Breast epithelium (tissue), 3 donors: ENCODE measurements at regions not wholly inside any gene's neighbourhood (a gene's known extent, or its start where the extent isn't known, plus 50 kb on each side); places are given as distances from the start of the nearest gene placed in this dataset.

Experiments used
- POLR2A ChIP-seq: fragments of 450-650 bp; IDR thresholded peaks from one replicate; pipeline ENCODE4 v1.6.1; 2016; ENCODE audit warnings: antibody characterized with exemption, mild to moderate bottlenecking, moderate library complexity
- TF ChIP-seq, protein P1 (sequence below), 3 donors: fragments of 450-650 bp; IDR thresholded peaks; one replicate each; pipeline ENCODE4 v1.5.1; 2016 to 2017; ENCODE audit warnings: antibody characterized with exemption in 3 of 3, mild to moderate bottlenecking in 3 of 3, moderate library complexity in 3 of 3

DNA sequence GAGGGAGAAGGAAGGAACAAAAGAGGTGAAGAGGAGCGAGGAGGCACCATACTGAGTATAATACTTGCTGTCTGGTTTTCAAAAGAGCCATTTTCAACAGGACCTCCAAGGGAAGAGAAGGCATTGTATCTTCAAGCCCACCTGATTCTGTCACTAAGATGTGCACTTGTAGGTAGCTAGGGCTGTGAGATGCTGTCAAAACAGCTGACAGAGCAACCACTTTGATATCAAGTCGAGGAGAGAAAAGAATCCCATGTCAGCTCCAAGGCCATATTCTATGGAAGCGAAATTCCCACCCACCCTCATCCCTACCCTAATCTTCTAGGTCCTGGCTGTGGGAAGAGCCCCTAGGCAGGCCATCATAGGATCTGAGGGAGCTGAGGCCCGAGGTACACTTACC, 70.9 kb upstream of the PRDM11 start:
- TF ChIP-seq POLR2A, result no peak
- TF ChIP-seq, protein P1, sequence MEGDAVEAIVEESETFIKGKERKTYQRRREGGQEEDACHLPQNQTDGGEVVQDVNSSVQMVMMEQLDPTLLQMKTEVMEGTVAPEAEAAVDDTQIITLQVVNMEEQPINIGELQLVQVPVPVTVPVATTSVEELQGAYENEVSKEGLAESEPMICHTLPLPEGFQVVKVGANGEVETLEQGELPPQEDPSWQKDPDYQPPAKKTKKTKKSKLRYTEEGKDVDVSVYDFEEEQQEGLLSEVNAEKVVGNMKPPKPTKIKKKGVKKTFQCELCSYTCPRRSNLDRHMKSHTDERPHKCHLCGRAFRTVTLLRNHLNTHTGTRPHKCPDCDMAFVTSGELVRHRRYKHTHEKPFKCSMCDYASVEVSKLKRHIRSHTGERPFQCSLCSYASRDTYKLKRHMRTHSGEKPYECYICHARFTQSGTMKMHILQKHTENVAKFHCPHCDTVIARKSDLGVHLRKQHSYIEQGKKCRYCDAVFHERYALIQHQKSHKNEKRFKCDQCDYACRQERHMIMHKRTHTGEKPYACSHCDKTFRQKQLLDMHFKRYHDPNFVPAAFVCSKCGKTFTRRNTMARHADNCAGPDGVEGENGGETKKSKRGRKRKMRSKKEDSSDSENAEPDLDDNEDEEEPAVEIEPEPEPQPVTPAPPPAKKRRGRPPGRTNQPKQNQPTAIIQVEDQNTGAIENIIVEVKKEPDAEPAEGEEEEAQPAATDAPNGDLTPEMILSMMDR (IDR thresholded peaks at IDR 0.05), result no peak
